ENCODE measurements at regions not wholly inside any gene's neighbourhood (a gene's known extent, or its start where the extent isn't known, plus 50 kb on each side); places are given as distances from the start of the nearest gene placed in this dataset.

DNA sequence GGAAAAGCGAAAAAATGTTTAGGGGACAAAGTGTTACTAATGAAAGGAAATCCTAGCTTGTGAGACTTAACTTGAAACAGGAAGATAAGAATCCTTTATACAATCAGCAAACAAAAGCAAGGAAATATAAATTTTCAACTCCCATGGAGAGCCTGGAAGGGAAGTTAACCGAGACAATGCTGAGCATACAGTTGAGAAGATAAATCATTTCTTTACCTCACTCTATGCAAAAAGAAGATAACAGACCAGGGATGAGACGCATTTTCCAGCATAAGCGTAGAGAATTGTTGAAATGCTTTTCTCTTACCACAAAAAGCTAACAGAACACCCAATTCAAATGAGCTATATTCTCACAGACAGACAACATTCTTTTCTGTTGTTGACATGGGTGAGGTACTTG lies 309.6 kb downstream of the CWC27 start (continued):
- TF ChIP-seq RFX5 (IDR thresholded peaks at IDR 0.05; ENCODE audit: borderline replicate concordance, low read depth, low read length) (no peak), SRF (IDR thresholded peaks at IDR 0.05; ENCODE audit: low read depth, low read length) (no peak), NRF1 (IDR thresholded peaks at IDR 0.05; ENCODE audit: low read depth, low read length) (no peak), SP2 (IDR thresholded peaks at IDR 0.05; ENCODE audit: low read length) (no peak), EP300 (IDR thresholded peaks at IDR 0.05; ENCODE audit: borderline replicate concordance in 1 of 2, low read depth in 2 of 2, low read length in 2 of 2) (no peak)

Data from H1 (cell line).